HG03039 (cell line): ENCODE measurements at regions not wholly inside any gene's neighbourhood (a gene's known extent, or its start where the extent isn't known, plus 50 kb on each side); places are given as distances from the start of the nearest gene placed in this dataset.

Source experiments
- ATAC-seq: cut with Tn5 transposase; IDR thresholded peaks from one replicate; pipeline ENCODE4 v1.9.1; 2021; ENCODE audit warnings: mild to moderate bottlenecking, moderate library complexity; ENCODE audit not compliant: unreplicated experiment

DNA sequence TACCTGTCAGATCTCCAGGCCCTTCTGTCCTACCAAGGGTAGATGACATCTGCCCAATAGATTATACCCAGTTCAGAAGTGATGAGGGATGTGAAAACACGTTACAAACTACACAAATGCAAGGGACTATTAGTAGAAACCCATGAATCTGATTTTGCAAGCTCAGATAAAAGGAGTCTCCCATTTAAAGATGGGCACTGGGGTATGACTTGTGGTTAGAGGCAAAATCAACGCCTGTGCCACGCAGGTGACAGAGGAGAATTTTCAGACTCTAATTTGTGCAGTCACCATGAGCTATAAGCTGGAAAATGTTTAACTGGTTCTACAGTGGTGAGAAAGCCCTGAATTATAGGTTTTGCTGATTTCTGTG lies 184.4 kb upstream of the LPP start:
- ATAC-seq = no peak

- ATAC-seq = no peak
These were observed 183.9 kb upstream of the LPP start for GRCh38 chr3:187970106-187970505.

DNA sequence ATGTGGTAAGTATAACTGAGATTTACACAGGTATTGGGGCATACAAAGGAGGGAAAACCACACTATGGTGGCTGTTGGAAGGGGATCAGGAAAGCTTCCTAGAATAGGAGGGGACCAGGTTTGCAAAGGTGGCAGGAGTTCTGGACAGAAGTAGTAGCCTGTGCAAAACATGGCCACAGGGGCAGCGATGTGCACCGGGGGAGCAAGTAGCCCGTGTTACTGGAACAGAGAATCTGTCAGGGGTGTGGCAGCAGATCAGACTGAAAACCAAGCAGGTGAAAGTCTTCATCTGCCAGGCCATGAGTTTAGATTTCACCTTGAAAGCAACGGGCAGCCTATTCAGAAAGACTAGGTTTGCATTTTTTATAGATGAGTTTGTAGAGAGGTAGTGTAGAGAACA lies 182.3 kb upstream of the LPP start:
- no peak for ATAC-seq

DNA sequence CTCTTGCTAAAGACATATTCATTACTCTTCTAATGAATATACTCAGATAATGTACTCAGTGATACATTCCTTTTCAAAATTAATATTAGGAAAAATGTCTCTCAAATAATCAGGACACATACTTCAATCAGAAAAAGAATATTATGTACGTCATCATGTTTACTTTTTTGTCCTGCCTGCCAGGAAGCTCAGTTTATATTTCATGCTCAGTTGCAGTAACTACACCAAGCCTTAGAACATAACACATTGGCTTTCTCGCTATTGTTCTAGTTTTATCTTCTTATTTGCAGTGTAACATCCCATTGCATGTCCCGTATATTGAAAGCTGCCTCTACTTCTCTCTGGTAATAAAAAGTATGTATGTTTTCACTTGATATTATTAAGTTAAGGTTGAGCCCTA lies 181.5 kb upstream of the LPP start:
- no peak for ATAC-seq

- ATAC-seq = no peak
These were observed 179.7 kb upstream of the LPP start for GRCh38 chr3:187973977-187974870.

- ATAC-seq = no peak
These were observed 179.1 kb upstream of the LPP start for GRCh38 chr3:187974871-187975271.

GRCh38 chr3:187975561-187976364 lies 178.2 kb upstream of the LPP start:
- no peak for ATAC-seq

GRCh38 chr3:187976365-187976900 lies 177.5 kb upstream of the LPP start:
- no peak for ATAC-seq

GRCh38 chr3:187977659-187978058 lies 176.3 kb upstream of the LPP start:
- no peak for ATAC-seq

- ATAC-seq = no peak
These were observed 175.4 kb upstream of the LPP start for GRCh38 chr3:187978433-187979011.

DNA sequence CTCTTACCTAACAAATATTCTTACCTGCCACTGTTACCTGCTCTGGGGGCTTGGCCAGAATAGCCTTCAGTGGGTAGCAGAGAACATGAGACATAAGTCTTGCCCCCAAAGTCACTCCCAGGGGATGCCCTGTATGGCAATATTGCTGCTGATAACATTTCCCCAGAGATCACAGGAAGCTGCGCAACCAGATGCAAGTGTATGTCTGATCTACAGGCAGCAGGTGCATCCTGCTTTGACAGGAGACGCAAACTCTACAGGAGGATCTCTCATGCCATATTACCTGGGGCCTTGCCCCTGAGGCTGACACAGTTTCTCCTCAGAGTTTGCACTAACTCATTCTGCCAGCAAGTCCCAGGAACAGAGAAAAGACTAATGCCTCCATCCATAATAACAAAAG lies 174.4 kb upstream of the LPP start:
- ATAC-seq = no peak

DNA sequence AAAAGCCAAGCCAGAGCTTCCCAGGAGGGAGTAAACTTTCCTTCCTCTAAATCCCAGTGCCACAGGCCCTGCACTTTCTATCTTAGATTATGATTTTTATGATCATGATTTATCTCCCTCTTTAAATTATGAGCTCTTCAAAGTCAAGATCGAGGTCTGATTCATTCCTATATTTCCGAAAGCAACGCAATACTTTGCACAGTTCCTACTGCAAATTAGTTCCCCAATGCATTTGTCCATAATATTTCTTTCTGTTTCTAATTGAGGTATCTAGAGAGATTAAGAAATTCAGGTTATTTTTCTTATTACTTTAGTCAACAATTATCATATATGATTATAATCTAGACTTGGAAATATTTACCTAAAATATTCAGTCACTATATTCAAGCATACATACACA lies 173.1 kb upstream of the LPP start:
- no peak for ATAC-seq

GRCh38 chr3:187982142-187982541 lies 171.8 kb upstream of the LPP start:
- ATAC-seq = no peak

- no peak for ATAC-seq
These were observed 170.4 kb upstream of the LPP start for GRCh38 chr3:187983484-187984124.

DNA sequence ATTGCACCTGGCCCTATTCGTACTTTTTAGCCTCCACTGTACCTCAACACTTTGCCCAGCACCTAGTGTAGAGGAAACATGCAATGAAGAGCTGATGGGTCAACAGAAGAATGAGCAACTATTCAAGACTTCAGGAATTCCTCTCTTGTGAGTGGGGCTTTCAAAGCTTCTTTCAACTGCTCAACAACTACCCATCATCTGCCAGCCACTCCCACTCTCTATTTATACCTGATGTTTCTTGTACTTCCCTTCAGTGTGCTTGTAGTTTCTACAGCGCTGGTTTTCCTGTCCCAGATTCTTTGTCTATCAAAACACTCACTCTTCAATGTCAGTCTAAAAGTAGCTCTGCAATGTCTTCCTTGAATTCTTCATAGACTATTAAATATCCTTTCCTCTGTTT lies 168.3 kb upstream of the LPP start:
- no peak for ATAC-seq

DNA sequence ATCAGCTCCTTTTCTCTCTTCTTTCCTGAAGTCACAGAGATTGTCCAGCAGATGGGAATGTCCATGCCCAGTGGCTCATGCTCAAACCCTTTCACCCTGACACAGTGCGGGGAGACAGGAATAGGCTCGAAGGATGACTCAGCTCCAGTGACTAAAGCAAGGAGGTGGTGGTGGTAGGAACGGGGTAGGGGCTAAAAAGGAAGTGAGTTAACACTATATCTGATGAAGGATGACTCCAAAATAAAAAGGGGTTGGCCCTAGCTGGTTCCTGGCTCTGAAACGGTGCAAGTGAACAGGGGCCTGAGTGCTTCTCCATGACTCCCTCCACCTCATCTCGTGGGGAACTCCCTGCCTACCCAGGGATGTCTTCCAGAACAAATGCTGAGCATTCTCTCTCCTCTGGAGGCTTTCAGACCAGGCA lies 167.4 kb upstream of the LPP start:
- ATAC-seq = no peak

DNA sequence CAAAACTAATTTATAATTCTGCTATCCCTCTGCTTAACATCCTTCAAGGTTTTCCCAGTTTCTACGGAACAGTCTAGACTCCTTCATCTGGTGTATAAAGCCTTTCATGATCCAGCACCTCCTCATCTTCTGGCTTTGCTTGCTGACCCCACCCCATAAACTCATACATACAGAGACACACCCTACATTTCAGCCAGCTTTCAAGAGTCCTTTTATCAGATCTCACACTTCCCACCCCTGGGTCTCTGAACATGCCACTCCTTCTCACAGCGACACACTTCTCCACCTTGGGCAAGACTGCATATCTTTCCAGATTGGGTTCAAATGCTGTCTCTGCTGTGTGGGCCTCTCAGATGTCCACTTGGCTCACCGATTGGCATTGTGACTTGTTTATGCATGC lies 166.8 kb upstream of the LPP start:
- no peak for ATAC-seq

- no peak for ATAC-seq
These were observed 166.0 kb upstream of the LPP start for GRCh38 chr3:187987924-187988323.

DNA sequence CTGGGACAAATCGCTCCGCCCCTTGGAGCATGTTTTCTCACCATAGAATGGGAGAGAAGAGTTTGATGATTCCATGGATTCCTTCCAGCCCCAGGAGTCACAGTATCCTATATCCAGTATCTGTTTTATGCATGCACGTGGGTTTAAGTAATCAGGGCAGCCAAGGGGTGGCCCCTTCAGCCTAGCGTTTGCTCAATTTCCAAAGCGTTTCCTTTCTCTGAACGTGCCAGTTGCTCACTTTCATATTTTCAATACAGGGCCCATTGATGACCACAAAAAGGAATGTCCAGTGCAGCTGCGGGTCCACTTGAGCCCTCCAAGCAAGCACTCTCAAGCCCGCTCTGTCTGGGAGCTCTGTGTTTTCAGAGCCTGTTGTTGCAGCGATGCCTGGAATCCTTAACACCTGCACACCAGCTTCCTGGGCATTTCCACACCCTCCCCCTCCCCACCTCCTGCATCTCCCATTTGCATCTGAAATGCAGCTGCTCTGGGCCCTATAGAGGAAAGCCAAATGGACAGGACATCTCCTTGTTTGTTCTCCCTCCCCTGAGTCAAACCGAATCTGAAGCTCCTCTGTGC lies 164.3 kb upstream of the LPP start:
- ATAC-seq = no peak

- no peak for ATAC-seq
These were observed 161.3 kb upstream of the LPP start for GRCh38 chr3:187992609-187993008.
